ENCODE measurements at regions not wholly inside any gene's neighbourhood (a gene's known extent, or its start where the extent isn't known, plus 50 kb on each side); places are given as distances from the start of the nearest gene placed in this dataset.

DNA sequence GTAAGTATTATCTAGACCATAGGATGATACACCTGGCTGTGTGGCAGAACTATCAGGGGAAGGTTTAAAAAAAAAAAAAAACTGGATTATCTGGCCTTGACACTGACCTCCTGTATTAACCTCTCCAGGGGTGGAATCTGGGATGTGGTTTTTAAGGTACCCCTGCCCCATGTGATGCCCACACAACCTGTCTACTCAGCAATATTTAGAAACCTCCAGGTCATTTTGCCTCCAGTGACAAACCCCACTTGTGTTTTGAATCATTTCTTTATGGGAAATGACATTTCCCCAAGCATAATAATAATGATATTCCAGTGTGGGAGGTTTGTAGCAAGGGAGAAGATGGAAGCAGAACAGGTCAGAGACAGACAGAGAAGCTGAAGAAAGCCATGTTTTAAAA is 179.1 kb downstream of the RSL24D1 start:
- DNase-seq = no peak

DNA sequence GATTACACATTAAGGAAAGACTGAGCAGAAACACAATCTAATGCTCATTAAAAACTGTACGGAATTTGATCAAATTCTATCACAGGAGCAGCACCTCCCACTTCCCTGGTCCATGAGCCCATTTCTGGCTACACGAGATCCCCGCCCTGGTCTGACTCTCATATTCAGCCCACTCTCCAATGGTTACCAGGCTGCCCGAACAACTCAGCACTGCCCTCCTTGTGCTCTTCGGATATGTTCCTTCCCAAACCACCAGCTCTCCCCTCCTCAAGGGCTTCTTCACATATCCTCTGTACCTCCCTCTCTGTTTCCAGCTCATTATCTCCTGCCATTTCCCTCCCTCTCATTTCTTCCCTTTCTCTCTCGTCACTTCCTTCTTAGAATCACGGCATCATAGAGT is 180.5 kb downstream of the RSL24D1 start:
- DNase-seq = no peak

DNA sequence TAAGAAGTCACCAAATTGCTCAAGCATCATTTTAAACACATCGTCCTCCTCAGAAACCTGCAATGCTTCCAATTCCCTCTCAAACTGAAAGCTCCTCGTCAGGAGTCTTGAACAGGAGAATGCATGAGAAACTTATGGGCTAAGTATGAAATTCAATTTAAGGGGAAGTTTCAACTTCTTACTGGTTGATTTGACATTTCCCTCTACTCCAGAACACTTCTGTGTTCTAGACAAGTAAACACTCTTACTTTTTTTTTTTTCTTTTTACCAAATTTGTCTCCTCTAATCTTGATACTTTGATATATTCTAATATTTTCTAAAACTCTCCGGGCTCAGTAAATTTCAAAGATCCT is 181.7 kb downstream of the RSL24D1 start:
- no peak for DNase-seq

DNA sequence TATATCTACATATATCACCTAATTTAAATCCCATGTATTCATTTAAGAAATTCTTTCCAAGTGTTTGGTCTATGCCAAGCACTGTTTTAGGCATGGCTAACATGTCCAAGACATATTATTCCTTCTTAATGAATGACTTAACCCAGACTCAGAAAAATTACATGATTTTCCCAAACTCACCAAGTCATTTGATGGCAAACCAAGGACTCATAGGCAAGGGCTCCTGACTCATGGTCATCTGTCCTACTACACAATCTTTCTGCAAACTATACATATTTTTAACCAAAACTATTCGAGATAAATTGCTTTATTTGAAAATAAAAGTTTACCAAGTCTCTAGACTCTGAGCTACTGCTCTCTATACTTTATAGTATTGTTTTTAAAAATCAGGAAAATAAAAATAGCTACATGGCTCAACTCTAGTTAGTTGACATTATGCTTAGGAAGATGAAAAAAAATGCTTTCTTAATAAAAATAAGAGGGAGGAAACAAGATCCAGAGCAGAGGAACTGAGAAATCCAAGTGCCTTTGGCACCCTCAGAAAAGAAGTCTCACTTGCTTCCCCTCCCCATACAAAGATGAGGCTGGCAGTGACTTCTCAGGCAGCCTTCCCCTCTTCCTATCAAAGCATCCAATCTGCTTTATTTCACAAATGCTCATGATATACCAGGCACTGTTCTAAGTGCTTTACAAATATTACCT is 182.2 kb downstream of the RSL24D1 start:
- DNase-seq = no peak

DNA sequence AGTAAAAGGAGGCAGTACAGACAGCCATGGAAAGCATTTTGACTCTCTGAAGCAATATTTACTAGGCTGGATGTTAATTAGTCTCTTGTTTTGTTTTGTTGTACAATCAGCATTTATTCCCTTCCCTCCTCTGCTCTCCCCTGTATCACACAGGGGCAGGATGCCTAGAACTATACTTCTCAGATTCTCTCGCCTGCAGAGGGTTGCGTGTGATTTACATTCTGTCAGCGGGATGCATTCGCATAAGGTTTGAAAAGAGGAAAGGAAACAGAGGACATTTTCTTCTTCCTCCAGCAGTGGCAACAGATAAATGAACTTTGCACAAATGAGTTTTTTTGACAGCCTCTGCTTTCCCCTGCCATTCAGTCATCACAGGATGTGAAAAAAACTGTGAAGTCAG is 188.3 kb downstream of the RSL24D1 start:
- no peak for DNase-seq

DNA sequence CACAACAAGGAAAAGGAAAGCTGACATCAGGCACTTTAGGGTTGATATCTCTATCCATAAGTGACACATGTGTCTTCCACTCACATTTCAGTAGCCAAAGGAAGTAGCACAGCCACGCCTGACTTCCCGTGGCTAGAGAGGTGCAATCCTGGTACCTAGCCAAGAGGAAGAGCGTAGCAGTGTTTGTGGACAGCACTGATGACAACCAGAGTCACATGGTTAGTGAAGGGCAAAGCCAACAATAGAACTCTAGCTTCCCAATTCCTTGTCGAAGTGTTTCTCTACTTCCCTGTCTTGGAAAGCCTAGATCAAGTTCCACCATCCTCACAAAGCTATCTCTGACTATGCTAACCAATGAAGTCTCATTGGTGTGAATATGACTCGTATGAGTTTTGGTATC is 189.2 kb downstream of the RSL24D1 start:
- peak; percentile 21 for DNase-seq

DNA sequence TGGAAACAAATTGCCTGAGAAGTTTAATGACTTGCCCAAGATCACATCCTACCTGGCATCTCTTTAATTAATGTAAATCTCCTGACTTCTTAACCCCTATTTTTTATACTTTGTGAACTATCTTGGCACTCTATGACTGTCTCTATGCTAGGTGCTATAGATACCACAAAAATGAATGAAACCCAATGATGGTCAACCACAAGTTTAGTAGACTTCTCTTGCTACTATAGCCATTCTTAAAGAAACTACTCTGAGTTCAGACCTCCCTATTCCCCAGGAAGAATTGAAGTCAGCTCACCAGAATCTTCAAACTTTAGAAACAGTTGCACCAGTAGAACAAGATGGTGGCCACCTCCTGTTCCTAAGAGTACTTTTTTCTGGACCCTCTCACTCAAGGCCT is 191.1 kb downstream of the RSL24D1 start:
- no peak for DNase-seq

DNA sequence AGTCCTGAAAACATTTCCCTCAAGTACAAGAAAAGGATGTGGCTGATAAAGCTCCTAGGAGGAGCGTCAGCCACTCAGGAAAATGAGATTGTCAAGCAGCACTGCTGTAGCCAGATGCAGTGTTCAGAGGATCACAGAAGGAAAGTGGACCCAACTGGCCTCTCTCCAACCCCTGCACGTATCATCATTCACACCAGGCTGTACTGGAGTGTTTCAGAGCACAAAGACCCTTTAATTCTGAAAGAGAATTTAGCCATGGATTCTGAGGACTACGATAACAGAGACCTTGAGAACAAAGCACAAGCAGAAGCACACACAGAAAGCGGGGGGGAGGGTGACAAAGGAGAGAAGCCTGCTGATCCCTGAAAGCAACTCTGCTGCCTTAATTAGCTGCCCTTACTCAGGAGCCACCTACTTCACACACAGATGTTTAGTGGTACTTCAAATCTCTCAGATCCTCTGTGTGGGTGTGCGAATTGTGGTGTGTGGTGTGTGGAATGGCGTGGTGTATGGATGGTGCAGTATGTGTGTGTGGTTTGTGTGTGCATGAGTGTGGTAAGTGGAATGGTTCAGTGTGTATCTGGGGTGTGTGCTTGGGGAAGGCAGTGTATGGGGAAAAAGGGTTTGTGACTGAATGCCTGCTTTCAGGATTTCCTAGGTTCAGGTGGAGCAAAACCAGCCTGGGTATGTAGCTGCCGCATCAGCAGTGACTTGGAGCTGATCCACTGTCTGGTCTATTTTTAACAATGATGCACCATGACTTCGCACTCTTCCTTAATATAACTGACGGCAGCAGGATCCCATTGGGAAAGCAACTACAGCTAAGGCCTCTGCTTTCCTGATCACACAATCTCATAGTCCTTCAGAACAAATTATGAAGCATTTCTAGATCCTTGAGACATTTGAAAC is 192.5 kb downstream of the RSL24D1 start:
- no peak for DNase-seq

DNA sequence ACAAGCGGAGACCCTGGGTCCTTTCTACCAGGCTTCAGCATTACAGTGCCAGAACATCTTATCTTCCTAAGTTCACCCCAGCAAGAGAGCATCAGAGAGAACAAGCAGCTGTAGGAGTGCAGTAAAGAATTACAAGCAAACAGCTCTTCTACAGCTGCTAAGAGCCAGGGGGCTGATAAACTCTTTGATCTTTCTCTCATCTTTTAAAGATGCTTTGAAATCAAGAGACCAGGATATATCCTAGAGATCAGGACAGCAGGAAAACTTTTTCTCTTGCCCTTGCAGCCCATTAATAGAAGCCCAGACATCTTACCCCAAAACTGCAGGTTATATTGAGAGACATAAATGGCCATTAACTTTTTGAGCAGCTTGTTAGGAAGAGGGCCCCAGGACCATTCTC is 198.1 kb downstream of the RSL24D1 start:
- no peak for DNase-seq

DNA sequence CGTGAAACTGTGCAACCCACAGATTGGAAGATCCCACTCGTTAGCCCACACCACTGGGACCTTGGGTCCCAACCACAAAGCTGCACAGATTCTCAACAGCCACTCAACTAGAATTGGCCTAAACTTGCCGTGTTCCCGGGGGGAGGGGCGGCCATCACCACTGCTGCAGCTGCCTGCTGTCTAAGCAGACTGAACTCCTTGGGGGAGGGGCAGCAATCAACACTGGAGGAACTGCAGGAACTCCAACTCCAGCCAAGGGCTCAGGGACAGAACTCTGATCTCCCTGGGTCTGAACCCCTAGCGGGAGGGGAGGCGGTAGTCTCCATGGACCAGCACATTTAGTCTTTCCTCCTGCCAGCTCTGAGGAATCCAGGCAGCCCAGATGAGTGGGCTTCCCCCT is 205.9 kb downstream of the RSL24D1 start:
- no peak for DNase-seq

DNA sequence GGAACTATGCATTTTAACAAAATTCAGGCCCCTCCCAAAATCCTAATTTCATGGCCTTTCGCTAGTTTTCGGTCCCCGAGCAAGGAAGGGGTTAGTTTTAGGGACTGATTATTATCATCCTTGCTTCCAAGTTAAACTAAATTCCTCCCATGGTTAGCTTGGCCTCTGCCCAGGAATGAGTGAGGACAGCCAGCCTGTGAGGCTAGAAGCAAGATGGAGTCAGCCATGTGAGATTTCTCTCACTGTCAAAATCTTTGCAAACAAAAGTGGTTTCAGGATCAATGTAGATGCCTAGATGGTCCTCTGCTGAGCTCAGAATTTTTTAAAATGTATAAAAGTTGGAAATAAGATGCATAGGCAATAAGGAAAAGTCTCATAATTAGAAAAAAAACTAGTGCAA is 208.9 kb downstream of the RSL24D1 start:
- no peak for DNase-seq

DNA sequence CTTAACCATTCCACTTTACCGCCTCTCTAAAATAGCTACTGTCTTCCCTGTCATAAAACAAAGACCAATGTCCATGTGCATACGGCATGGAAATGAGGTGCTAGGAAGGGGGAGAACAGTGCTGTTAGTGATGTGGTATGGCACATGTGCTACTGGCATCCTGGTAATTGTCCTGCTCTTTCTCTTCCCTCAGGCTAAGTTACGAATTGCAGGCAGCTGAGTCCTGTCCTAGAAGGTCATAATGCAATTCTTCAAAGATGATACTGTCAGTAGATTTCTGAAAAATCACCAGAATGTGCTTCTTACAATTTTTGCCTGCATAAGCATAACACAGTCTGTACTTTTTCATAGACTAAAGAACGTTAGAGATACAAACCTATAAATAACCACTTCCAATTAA is 216.8 kb downstream of the RSL24D1 start:
- no peak for DNase-seq

DNA sequence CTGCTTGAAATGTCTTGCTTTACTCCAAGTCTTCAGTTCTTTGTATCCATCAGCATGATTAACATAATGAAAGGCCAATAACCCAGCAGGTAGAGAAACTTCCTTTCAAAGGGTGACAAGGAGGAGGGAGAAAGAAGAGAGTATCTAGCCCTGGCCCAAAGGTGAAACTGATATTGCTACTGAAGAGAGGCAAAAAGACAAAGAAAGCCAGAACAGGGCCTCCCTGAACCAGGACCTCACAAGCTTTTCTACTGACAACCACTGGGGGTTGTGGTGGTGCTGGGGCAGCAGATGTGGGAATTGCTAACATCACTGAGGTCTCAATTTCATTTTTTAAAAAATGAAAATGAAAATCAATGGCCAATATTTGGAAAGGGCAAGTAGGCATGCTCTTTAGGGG is 234.1 kb downstream of the RSL24D1 start:
- no peak for DNase-seq

DNA sequence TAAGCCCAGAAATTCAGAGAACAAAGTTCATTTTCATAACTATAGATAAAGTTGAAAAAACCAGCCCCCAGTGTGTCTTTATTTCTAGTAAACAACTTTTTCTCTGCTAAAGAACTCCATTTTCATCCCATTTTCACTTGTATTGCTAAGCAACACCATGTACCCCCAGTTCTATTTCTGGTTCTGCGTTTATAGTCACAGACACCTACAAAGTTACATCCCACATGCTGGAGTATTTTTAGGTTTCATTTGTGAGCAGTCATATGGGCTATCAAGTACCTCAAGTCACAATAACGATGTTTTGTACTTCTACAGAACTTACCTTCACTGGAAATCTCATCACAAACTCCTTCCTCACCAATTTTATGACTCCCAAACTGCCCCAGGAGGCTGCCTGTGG is 236.5 kb downstream of the RSL24D1 start:
- no peak for DNase-seq

DNA sequence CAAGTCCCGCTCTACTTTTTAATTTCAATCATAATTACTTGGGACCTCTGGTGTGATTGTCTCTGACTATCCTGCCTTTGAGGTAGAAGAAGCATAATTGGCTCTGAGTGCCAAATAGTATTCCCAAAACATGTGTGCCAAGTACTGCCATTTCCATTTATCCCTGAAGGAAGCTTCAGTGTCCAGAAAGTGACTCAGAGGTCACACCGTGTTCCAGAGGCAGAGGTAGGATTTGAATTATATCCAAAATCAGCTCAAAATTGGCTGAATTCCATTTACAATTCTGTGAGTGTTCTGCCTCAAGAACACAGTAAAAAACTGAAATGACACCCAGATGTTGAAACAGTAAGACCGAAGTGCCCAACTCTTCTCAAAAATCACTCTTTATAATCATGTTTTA is 255.3 kb downstream of the RSL24D1 start:
- DNase-seq = no peak

DNA sequence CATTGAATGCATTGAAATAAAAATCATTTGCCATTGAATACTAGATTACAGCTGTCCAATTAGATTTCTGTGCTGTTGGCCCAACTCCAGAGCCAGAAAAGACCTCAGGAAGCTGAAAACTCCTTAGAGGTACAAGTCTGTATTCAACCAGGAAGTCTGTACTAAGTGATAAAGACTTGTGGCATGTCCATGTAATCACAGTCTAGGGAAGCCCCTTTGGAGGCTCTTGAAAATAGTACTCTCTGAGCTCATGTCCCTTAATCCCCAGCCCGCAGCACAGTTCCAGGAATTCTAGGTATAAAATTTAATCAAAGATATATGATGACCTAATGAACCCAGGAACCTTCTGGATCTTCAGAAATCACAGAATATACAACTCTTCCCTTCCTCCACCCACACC is 279.4 kb downstream of the RSL24D1 start:
- no peak for DNase-seq

DNA sequence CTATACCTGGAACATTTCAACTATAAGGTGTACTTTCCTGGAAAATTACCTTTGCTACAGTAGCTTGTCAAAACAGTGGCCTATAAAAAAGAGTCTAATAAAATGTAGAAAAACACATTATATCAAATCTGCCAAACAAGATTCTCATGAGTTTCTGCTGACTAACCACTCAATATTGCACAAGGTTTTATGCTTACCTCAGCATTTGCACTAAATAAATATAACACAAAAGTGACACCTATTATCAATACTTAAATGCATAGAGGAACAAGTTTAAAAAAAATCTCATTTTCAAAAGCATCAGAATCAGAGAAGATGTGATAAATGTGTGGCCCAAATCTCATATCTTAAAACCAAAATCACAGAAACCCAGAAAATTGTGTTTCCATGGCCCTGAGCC is 281.4 kb downstream of the RSL24D1 start:
- no peak for DNase-seq

DNA sequence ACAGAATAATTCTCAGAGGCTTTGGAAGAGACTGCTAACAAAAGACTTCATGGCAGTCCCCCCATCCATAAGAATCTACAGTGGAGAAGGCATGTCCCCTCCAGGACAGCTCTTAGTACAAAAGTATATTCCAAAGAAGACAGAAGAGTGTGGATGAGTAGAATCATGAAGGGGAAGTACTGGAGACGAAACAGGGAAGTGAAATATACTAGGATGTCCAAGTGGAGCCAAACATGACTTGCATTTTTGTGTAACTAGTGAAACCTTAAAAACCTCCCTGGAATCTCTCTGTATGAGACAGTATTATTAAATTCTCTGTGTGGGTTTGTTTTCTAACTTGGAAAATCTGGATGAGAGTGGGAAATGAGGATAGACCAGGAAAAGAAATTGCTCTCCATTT is 312.4 kb downstream of the RSL24D1 start:
- no peak for DNase-seq

DNA sequence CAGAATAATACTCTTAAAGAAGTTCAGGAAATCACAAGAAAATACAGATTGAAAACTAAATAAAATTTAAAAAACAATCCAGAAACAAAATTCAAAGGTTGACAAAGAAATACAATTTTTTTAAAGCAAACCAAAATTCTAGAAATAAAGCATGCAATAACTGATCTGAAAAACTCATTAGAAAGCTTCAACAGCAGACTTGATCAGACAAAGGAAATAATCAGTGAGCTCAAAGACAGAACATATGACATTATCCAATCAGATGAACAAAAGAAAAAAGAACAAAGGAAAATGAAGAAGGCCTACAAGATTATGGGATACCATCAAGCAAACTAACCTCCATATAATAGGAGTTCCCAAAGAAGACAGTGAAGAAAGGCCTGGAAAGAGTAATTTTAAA is 336.8 kb downstream of the RSL24D1 start:
- no peak for DNase-seq

DNA sequence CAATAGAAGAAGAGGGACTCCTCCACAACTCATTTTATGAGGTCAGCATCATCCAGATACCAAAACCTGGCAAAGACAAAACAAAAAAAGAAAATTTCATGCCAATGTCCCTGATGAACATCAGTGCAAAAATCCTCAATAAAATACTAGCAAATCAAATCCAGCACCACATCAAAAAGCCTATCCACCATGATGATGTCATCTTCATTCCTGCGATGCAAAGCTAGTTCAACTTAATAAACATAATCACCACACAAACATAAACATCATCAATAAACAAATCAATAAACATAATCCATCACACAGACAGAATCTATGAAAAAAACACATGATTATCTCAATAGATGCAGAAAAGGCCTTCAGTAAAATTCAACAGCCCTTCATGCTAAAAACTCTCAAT is 342.1 kb downstream of the RSL24D1 start:
- no peak for DNase-seq

DNA sequence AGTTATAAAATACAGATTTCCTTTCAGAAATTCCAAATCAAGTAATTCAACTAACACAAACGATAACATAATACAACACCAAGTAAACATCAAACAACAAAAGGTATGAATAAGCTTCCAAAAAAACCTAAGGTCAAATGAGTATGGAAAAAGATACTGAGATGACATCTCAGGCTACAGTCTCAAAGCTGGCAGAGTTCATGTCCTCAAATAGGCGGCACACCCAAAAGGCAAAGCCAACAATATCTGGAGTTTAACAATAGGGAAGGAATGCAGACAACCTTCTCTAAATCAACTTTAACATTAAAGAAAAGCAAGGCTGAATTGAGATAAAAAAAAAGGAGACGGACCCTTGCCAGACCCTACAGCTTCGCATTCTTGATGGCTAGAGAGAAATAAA is 346.6 kb downstream of the RSL24D1 start:
- no peak for DNase-seq

DNA sequence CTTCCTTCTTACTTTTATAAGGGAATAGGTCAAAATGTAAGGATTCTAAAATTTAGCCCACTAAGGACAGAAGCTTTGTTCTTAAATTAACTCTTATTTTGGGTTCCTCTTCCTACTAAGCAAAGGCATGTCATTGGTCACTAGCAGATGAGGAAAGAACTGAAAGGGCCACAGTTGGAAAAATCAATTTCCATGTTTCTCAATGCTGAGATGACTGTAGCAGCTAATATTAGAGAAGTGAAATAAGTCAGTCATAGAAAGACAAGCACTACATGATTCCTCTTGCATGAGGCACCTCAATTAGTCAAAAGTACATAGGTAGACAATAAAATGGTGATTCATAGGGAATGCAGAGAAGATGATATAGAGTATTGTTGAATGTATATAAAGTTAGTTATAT is 353.7 kb downstream of the RSL24D1 start:
- no peak for DNase-seq

DNA sequence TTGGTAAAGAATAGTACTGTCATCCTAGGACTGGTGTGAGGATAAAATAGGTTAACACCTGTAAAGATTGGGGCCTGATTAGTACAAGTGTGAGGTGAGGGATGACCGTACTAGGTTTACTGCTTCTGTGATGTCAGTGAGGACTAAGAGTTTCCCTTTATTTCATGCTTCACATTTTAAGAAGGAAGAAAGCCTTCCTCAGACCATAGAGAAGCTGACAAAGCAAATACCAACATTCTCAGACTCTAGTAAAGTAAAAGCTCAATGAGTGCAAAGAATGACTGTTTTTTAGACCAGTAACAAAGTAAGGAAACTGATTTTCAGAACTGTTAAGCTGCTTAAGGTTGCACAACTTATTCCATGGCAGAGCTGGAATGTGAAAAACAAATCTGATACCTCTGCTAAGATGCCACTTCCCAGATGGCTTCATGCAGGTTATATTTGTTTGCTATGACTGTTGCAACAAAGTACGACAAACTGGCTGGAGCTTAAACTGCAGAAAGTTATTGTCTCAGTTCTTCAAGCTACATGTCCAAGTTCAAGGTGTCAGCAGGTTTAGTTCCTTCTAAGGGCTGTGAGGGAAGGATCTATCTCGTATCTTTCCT is 354.9 kb downstream of the RSL24D1 start:
- no peak for DNase-seq

Measured in femur (tissue), 1 donor.